GM23338 (cell line): ENCODE measurements at regions not wholly inside any gene's neighbourhood (a gene's known extent, or its start where the extent isn't known, plus 50 kb on each side); places are given as distances from the start of the nearest gene placed in this dataset.

Experiments used
- CREB1 ChIP-seq: fragments of 250-450 bp; sonication (Bioruptor Pico); IDR thresholded peaks from 2 replicates; pipeline ENCODE4 v1.5.0; 2020; ENCODE audit warnings: low read depth, mild to moderate bottlenecking, moderate library complexity
- EZH2 ChIP-seq: fragments of 200-600 bp; sonication (generic); IDR thresholded peaks from one replicate; pipeline ENCODE4 v1.8.0; 2017; ENCODE audit warnings: antibody characterized with exemption, mild to moderate bottlenecking, low read depth; ENCODE audit not compliant: unreplicated experiment
- EZH2phosphoT487 ChIP-seq: fragments of 200-600 bp; sonication (generic); IDR thresholded peaks from one replicate; pipeline ENCODE4 v1.8.1; 2018; ENCODE audit warnings: antibody characterized with exemption; ENCODE audit not compliant: unreplicated experiment
- JUNB ChIP-seq: IDR thresholded peaks from one replicate; pipeline ENCODE4 v1.6.1; 2016; ENCODE audit warnings: antibody characterized with exemption; ENCODE audit not compliant: unreplicated experiment
- POLR2AphosphoS5 ChIP-seq: IDR thresholded peaks from 2 replicates; pipeline ENCODE4 v1.6.1; 2016; ENCODE audit warnings: antibody characterized with exemption, low read depth
- STAT1 ChIP-seq: IDR thresholded peaks from one replicate; pipeline ENCODE4 v1.6.1; 2016; ENCODE audit warnings: antibody characterized with exemption; ENCODE audit not compliant: unreplicated experiment
- ZNF331 ChIP-seq: fragments of 250-450 bp; sonication (Bioruptor Pico); IDR thresholded peaks from 2 replicates; pipeline ENCODE4 v1.5.0; 2020; ENCODE audit warnings: low read depth, mild to moderate bottlenecking, moderate library complexity
- TF ChIP-seq, protein P1 (sequence below), 2 experiments: fragments of 200-600 bp in 1 of 2; sonication (generic) in 1 of 2; conservative IDR thresholded peaks; 2 replicates each; pipeline versions ENCODE4 v1.5.1 to v1.6.1; 2016 to 2017; ENCODE audit warnings: antibody characterized with exemption in 2 of 2, low read depth in 2 of 2, mild to moderate bottlenecking in 2 of 2, moderate library complexity in 1 of 2
- TF ChIP-seq, protein P2 (sequence below): IDR thresholded peaks from one replicate; pipeline ENCODE4 v1.6.1; 2018; ENCODE audit warnings: antibody characterized with exemption; ENCODE audit not compliant: unreplicated experiment
- TF ChIP-seq, protein P3 (sequence below): fragments of 250-450 bp; sonication (Bioruptor Pico); IDR thresholded peaks from 2 replicates; pipeline ENCODE4 v1.5.0; 2020; ENCODE audit warnings: mild to moderate bottlenecking, moderate library complexity

DNA sequence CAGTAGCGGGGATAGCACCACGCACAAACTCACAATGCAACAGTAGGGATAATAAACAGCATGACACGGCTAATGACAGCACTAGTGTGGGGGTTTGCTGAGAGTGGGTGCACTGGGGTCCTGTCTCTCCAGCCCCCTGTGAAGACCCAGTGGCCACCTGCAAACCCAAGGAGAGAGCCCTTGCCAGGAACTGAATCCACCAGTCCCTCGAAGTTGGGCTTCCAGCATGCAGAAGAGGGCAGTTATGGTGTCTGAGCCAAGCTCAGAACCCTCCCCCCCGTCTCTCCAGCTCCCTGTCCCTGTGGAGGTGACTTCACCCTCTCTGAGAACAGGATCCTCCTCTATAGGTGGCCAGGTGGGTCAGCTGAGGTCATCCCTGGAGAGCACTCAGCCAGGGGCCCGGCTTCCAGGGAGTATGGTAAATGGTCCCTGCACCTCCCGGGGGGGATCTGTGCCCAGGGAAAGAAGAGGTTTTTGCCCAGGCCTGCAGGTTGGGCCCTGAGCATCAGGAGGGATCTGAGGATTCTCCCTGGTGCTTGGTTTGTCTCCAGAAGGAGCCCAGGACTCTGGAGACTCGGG, 86.3 kb upstream of the PRR5 start:
- TF ChIP-seq, protein P1, sequence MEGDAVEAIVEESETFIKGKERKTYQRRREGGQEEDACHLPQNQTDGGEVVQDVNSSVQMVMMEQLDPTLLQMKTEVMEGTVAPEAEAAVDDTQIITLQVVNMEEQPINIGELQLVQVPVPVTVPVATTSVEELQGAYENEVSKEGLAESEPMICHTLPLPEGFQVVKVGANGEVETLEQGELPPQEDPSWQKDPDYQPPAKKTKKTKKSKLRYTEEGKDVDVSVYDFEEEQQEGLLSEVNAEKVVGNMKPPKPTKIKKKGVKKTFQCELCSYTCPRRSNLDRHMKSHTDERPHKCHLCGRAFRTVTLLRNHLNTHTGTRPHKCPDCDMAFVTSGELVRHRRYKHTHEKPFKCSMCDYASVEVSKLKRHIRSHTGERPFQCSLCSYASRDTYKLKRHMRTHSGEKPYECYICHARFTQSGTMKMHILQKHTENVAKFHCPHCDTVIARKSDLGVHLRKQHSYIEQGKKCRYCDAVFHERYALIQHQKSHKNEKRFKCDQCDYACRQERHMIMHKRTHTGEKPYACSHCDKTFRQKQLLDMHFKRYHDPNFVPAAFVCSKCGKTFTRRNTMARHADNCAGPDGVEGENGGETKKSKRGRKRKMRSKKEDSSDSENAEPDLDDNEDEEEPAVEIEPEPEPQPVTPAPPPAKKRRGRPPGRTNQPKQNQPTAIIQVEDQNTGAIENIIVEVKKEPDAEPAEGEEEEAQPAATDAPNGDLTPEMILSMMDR (conservative IDR thresholded peaks at IDR 0.05; ENCODE audit: low read depth in 2 of 2): no peak
- TF ChIP-seq POLR2AphosphoS5: no peak
- TF ChIP-seq, protein P2, sequence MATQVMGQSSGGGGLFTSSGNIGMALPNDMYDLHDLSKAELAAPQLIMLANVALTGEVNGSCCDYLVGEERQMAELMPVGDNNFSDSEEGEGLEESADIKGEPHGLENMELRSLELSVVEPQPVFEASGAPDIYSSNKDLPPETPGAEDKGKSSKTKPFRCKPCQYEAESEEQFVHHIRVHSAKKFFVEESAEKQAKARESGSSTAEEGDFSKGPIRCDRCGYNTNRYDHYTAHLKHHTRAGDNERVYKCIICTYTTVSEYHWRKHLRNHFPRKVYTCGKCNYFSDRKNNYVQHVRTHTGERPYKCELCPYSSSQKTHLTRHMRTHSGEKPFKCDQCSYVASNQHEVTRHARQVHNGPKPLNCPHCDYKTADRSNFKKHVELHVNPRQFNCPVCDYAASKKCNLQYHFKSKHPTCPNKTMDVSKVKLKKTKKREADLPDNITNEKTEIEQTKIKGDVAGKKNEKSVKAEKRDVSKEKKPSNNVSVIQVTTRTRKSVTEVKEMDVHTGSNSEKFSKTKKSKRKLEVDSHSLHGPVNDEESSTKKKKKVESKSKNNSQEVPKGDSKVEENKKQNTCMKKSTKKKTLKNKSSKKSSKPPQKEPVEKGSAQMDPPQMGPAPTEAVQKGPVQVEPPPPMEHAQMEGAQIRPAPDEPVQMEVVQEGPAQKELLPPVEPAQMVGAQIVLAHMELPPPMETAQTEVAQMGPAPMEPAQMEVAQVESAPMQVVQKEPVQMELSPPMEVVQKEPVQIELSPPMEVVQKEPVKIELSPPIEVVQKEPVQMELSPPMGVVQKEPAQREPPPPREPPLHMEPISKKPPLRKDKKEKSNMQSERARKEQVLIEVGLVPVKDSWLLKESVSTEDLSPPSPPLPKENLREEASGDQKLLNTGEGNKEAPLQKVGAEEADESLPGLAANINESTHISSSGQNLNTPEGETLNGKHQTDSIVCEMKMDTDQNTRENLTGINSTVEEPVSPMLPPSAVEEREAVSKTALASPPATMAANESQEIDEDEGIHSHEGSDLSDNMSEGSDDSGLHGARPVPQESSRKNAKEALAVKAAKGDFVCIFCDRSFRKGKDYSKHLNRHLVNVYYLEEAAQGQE: no peak
- no peak for TF ChIP-seq EZH2
- TF ChIP-seq CREB1 (CRISPR knock-in tag): no peak
- TF ChIP-seq, protein P3, sequence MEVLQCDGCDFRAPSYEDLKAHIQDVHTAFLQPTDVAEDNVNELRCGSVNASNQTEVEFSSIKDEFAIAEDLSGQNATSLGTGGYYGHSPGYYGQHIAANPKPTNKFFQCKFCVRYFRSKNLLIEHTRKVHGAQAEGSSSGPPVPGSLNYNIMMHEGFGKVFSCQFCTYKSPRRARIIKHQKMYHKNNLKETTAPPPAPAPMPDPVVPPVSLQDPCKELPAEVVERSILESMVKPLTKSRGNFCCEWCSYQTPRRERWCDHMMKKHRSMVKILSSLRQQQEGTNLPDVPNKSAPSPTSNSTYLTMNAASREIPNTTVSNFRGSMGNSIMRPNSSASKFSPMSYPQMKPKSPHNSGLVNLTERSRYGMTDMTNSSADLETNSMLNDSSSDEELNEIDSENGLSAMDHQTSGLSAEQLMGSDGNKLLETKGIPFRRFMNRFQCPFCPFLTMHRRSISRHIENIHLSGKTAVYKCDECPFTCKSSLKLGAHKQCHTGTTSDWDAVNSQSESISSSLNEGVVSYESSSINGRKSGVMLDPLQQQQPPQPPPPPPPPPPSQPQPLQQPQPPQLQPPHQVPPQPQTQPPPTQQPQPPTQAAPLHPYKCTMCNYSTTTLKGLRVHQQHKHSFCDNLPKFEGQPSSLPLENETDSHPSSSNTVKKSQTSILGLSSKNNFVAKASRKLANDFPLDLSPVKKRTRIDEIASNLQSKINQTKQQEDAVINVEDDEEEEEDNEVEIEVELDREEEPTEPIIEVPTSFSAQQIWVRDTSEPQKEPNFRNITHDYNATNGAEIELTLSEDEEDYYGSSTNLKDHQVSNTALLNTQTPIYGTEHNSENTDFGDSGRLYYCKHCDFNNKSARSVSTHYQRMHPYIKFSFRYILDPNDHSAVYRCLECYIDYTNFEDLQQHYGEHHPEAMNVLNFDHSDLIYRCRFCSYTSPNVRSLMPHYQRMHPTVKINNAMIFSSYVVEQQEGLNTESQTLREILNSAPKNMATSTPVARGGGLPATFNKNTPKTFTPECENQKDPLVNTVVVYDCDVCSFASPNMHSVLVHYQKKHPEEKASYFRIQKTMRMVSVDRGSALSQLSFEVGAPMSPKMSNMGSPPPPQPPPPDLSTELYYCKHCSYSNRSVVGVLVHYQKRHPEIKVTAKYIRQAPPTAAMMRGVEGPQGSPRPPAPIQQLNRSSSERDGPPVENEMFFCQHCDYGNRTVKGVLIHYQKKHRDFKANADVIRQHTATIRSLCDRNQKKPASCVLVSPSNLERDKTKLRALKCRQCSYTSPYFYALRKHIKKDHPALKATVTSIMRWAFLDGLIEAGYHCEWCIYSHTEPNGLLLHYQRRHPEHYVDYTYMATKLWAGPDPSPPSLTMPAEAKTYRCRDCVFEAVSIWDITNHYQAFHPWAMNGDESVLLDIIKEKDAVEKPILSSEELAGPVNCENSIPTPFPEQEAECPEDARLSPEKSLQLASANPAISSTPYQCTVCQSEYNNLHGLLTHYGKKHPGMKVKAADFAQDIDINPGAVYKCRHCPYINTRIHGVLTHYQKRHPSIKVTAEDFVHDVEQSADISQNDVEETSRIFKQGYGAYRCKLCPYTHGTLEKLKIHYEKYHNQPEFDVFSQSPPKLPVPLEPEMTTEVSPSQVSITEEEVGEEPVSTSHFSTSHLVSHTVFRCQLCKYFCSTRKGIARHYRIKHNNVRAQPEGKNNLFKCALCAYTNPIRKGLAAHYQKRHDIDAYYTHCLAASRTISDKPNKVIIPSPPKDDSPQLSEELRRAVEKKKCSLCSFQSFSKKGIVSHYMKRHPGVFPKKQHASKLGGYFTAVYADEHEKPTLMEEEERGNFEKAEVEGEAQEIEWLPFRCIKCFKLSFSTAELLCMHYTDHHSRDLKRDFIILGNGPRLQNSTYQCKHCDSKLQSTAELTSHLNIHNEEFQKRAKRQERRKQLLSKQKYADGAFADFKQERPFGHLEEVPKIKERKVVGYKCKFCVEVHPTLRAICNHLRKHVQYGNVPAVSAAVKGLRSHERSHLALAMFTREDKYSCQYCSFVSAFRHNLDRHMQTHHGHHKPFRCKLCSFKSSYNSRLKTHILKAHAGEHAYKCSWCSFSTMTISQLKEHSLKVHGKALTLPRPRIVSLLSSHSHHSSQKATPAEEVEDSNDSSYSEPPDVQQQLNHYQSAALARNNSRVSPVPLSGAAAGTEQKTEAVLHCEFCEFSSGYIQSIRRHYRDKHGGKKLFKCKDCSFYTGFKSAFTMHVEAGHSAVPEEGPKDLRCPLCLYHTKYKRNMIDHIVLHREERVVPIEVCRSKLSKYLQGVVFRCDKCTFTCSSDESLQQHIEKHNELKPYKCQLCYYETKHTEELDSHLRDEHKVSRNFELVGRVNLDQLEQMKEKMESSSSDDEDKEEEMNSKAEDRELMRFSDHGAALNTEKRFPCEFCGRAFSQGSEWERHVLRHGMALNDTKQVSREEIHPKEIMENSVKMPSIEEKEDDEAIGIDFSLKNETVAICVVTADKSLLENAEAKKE (CRISPR knock-in tag): no peak
- TF ChIP-seq JUNB: no peak
- TF ChIP-seq STAT1: no peak
- TF ChIP-seq EZH2phosphoT487: no peak
- no peak for TF ChIP-seq ZNF331 (CRISPR knock-in tag)
